ENCODE measurements at regions not wholly inside any gene's neighbourhood (a gene's known extent, or its start where the extent isn't known, plus 50 kb on each side); places are given as distances from the start of the nearest gene placed in this dataset.

- H3K9me3 ChIP-seq (ENCODE audit: control insufficient read depth in 4 of 4, insufficient read depth in 3 of 4, low read length in 3 of 4): peaks cover 0 to 2% (median 0%) of the 10 kb centered on the region in 4 donors
- no peak overlapping the region for H3K9ac ChIP-seq (ENCODE audit: insufficient read depth in 1 of 2, low read length in 2 of 2)
- TF ChIP-seq CTCF (IDR thresholded peaks at IDR 0.05; ENCODE audit: control extremely low read depth, extremely low read depth): no peak
- H3K27ac ChIP-seq (ENCODE audit: low read depth in 1 of 2, low read length in 1 of 2): no peak overlapping the region
- no peaks in the 10 kb centered on the region for H3K36me3 ChIP-seq (ENCODE audit: control insufficient read depth in 4 of 4, insufficient read depth in 4 of 4, low read length in 4 of 4)
- peaks cover 0 to 2% (median 0%) of the 10 kb centered on the region in 5 donors for H3K4me1 ChIP-seq (ENCODE audit: control insufficient read depth in 5 of 5, insufficient read depth in 5 of 5, low read length in 5 of 5)
- no peak overlapping the region for H3K4me3 ChIP-seq
- DNase-seq: no peak
- ATAC-seq (ENCODE audit: insufficient read depth, low FRiP score): no peak
- WGBS, 2 donors: 80 to 91% methylated on average over 4 of the region's 4 CpGs
- no peaks in the 10 kb centered on the region for H3K27me3 ChIP-seq (ENCODE audit: control insufficient read depth in 3 of 3, insufficient read depth in 3 of 3, low read length in 2 of 3)
Measured at GRCh38 chr18:47480166-47480565, 228.7 kb upstream of the SKOR2 start.

GRCh38 chr18:47471784-47472183 is 220.3 kb upstream of the SKOR2 start:
- no peak for TF ChIP-seq CTCF (IDR thresholded peaks at IDR 0.05; ENCODE audit: control extremely low read depth, extremely low read depth)
- H3K36me3 ChIP-seq (ENCODE audit: control insufficient read depth in 4 of 4, insufficient read depth in 4 of 4, low read length in 4 of 4): no peaks in the 10 kb centered on the region
- H3K4me1 ChIP-seq (ENCODE audit: control insufficient read depth in 5 of 5, insufficient read depth in 5 of 5, low read length in 5 of 5): no peaks in the 10 kb centered on the region
- WGBS, 2 donors: 72 to 73% methylated on average over 2 of the region's 2 CpGs
- no peak overlapping the region for H3K9ac ChIP-seq (ENCODE audit: insufficient read depth in 1 of 2, low read length in 2 of 2)
- no peak overlapping the region for H3K4me3 ChIP-seq
- H3K9me3 ChIP-seq (ENCODE audit: control insufficient read depth in 4 of 4, insufficient read depth in 3 of 4, low read length in 3 of 4): no peaks in the 10 kb centered on the region
- DNase-seq: no peak
- no peak overlapping the region for H3K27ac ChIP-seq (ENCODE audit: low read depth in 1 of 2, low read length in 1 of 2)
- peaks cover 0 to 2% (median 0%) of the 10 kb centered on the region in 3 donors for H3K27me3 ChIP-seq (ENCODE audit: control insufficient read depth in 3 of 3, insufficient read depth in 3 of 3, low read length in 2 of 3)
- ATAC-seq (ENCODE audit: insufficient read depth, low FRiP score): no peak

GRCh38 chr18:47470941-47471340 is 219.5 kb upstream of the SKOR2 start:
- H3K27me3 ChIP-seq (ENCODE audit: control insufficient read depth in 3 of 3, insufficient read depth in 3 of 3, low read length in 2 of 3): peaks cover 0 to 2% (median 0%) of the 10 kb centered on the region in 3 donors
- DNase-seq (no peak), ATAC-seq (ENCODE audit: insufficient read depth, low FRiP score) (no peak)
- TF ChIP-seq CTCF (IDR thresholded peaks at IDR 0.05; ENCODE audit: control extremely low read depth, extremely low read depth): no peak
- no peaks in the 10 kb centered on the region for H3K4me1 ChIP-seq (ENCODE audit: control insufficient read depth in 5 of 5, insufficient read depth in 5 of 5, low read length in 5 of 5)
- no peak overlapping the region for H3K4me3 ChIP-seq
- no peaks in the 10 kb centered on the region for H3K9me3 ChIP-seq (ENCODE audit: control insufficient read depth in 4 of 4, insufficient read depth in 3 of 4, low read length in 3 of 4)
- H3K27ac ChIP-seq (ENCODE audit: low read depth in 1 of 2, low read length in 1 of 2): no peak overlapping the region
- H3K36me3 ChIP-seq (ENCODE audit: control insufficient read depth in 4 of 4, insufficient read depth in 4 of 4, low read length in 4 of 4): no peaks in the 10 kb centered on the region
- 75 to 76% methylated on average over 2 of the region's 2 CpGs for WGBS, 2 donors
- no peak overlapping the region for H3K9ac ChIP-seq (ENCODE audit: insufficient read depth in 1 of 2, low read length in 2 of 2)

GRCh38 chr18:47469576-47469975 is 218.1 kb upstream of the SKOR2 start:
- no peak overlapping the region for H3K9ac ChIP-seq (ENCODE audit: insufficient read depth in 1 of 2, low read length in 2 of 2)
- 59 to 61% methylated on average over 2 of the region's 2 CpGs for WGBS, 2 donors

More at GRCh38 chr18:47469576-47469975, 218.1 kb upstream of the SKOR2 start:
- H3K27ac ChIP-seq (ENCODE audit: low read depth in 1 of 2, low read length in 1 of 2): no peak overlapping the region
- no peaks in the 10 kb centered on the region for H3K27me3 ChIP-seq (ENCODE audit: control insufficient read depth in 3 of 3, insufficient read depth in 3 of 3, low read length in 2 of 3)
- no peak overlapping the region for H3K4me3 ChIP-seq
- H3K9me3 ChIP-seq (ENCODE audit: control insufficient read depth in 4 of 4, insufficient read depth in 3 of 4, low read length in 3 of 4): no peaks in the 10 kb centered on the region
- DNase-seq (no peak), ATAC-seq (ENCODE audit: insufficient read depth, low FRiP score) (no peak)
- no peaks in the 10 kb centered on the region for H3K36me3 ChIP-seq (ENCODE audit: control insufficient read depth in 4 of 4, insufficient read depth in 4 of 4, low read length in 4 of 4)
- TF ChIP-seq CTCF (IDR thresholded peaks at IDR 0.05; ENCODE audit: control extremely low read depth, extremely low read depth): no peak
- no peaks in the 10 kb centered on the region for H3K4me1 ChIP-seq (ENCODE audit: control insufficient read depth in 5 of 5, insufficient read depth in 5 of 5, low read length in 5 of 5)

Data from lung (tissue), 11 donors.